SK-N-SH (cell line): ENCODE measurements at regions not wholly inside any gene's neighbourhood (a gene's known extent, or its start where the extent isn't known, plus 50 kb on each side); places are given as distances from the start of the nearest gene placed in this dataset.

Experiments used
- ELF1 ChIP-seq: IDR thresholded peaks from 2 replicates; pipeline ENCODE4 v1.4.0; 2012
- EP300 ChIP-seq, 2 experiments: IDR thresholded peaks; 2 replicates each; pipeline versions ENCODE4 v1.4.0 to v1.6.1; 2012; ENCODE audit warnings: borderline replicate concordance in 1 of 2, low read depth in 1 of 2, low read length in 1 of 2
- EZH2phosphoT487 ChIP-seq: fragments of 200-600 bp; sonication (generic); IDR thresholded peaks from 2 replicates; pipeline ENCODE4 v1.6.1; 2017; ENCODE audit warnings: low read depth, mixed run types, mild to moderate bottlenecking, antibody characterized with exemption, moderate library complexity, borderline replicate concordance
- FOXM1 ChIP-seq: IDR thresholded peaks from 2 replicates; pipeline ENCODE4 v1.4.0; 2012; ENCODE audit warnings: low read depth, mild to moderate bottlenecking
- GABPA ChIP-seq: IDR thresholded peaks from 2 replicates; pipeline ENCODE4 v1.4.0; 2012; ENCODE audit warnings: low read depth, mild to moderate bottlenecking
- GATA2 ChIP-seq: sonication (generic); formaldehyde crosslinking; IDR thresholded peaks from 2 replicates; pipeline ENCODE4 v1.5.0; 2020; ENCODE audit warnings: mild to moderate bottlenecking, missing genetic modification reagents
- NFIC ChIP-seq: IDR thresholded peaks from 2 replicates; pipeline ENCODE4 v1.4.0; 2012; ENCODE audit warnings: borderline replicate concordance
- PBX3 ChIP-seq: IDR thresholded peaks from 2 replicates; pipeline ENCODE4; 2012
- POLR2AphosphoS5 ChIP-seq: IDR thresholded peaks from 2 replicates; pipeline ENCODE4 v1.6.1; 2012; ENCODE audit warnings: low read depth, low read length
- RAD21 ChIP-seq: IDR thresholded peaks from 2 replicates; pipeline ENCODE4 v1.6.1; 2012; ENCODE audit warnings: mild to moderate bottlenecking, low read length
- RFX5 ChIP-seq: IDR thresholded peaks from 2 replicates; pipeline ENCODE4 v1.6.1; 2012; ENCODE audit warnings: mild to moderate bottlenecking, improper control_type of control experiment, low read length
- TEAD4 ChIP-seq: IDR thresholded peaks from 2 replicates; pipeline ENCODE4 v1.4.0; 2012; ENCODE audit warnings: mild to moderate bottlenecking, borderline replicate concordance; ENCODE audit not compliant: insufficient read depth
- TF ChIP-seq, protein P1 (sequence below): fragments of 200-600 bp; sonication (generic); IDR thresholded peaks from 2 replicates; pipeline ENCODE4 v1.6.1; 2017; ENCODE audit warnings: antibody characterized with exemption, mild to moderate bottlenecking, moderate library complexity
- TF ChIP-seq, protein P2 (sequence below): IDR thresholded peaks from 2 replicates; pipeline ENCODE4 v1.4.0; 2012; ENCODE audit warnings: low read depth

GRCh38 chr9:109716631-109717030 is 63.4 kb upstream of the PALM2AKAP2 start:
- TF ChIP-seq, protein P1, sequence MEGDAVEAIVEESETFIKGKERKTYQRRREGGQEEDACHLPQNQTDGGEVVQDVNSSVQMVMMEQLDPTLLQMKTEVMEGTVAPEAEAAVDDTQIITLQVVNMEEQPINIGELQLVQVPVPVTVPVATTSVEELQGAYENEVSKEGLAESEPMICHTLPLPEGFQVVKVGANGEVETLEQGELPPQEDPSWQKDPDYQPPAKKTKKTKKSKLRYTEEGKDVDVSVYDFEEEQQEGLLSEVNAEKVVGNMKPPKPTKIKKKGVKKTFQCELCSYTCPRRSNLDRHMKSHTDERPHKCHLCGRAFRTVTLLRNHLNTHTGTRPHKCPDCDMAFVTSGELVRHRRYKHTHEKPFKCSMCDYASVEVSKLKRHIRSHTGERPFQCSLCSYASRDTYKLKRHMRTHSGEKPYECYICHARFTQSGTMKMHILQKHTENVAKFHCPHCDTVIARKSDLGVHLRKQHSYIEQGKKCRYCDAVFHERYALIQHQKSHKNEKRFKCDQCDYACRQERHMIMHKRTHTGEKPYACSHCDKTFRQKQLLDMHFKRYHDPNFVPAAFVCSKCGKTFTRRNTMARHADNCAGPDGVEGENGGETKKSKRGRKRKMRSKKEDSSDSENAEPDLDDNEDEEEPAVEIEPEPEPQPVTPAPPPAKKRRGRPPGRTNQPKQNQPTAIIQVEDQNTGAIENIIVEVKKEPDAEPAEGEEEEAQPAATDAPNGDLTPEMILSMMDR: no peak
- TF ChIP-seq RFX5: no peak
- no peak for TF ChIP-seq EZH2phosphoT487
- TF ChIP-seq GABPA: no peak
- no peak for TF ChIP-seq GATA2
- TF ChIP-seq, protein P2, sequence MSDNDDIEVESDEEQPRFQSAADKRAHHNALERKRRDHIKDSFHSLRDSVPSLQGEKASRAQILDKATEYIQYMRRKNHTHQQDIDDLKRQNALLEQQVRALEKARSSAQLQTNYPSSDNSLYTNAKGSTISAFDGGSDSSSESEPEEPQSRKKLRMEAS: no peak
- no peak for TF ChIP-seq POLR2AphosphoS5
- no peak for TF ChIP-seq ELF1
- TF ChIP-seq FOXM1: no peak
- TF ChIP-seq NFIC: no peak
- no peak for TF ChIP-seq EP300 (IDR thresholded peaks at IDR 0.05; ENCODE audit: borderline replicate concordance in 1 of 2, low read depth in 1 of 2, low read length in 1 of 2)
- no peak for TF ChIP-seq TEAD4
- TF ChIP-seq RAD21: no peak
- no peak for TF ChIP-seq PBX3
